HG03135 (cell line): ENCODE measurements at regions not wholly inside any gene's neighbourhood (a gene's known extent, or its start where the extent isn't known, plus 50 kb on each side); places are given as distances from the start of the nearest gene placed in this dataset.

Source experiments
- ATAC-seq: cut with Tn5 transposase; IDR thresholded peaks from one replicate; pipeline ENCODE4 v1.9.1; 2021; ENCODE audit warnings: mild to moderate bottlenecking, moderate library complexity; ENCODE audit not compliant: unreplicated experiment

DNA sequence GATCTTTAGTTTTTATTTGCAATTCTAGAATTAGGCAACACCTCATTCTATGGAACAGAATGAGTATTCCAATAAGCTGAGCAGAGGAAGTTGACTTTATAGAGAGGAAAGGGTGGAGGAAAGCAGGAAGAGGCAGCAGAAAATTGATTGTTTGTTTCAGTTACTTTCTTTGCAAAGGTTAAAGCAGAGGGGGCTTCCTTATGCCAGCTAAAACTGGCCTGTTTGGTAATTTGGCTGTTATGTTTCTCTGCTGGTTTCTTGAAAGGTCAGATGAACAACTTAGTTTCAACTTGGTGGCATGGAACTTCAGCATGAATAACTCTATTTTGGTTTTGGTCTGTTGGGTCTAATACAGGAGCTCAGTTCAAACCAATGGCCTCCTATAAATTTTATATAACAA is 190.9 kb upstream of the IL12A start:
- no peak for ATAC-seq

DNA sequence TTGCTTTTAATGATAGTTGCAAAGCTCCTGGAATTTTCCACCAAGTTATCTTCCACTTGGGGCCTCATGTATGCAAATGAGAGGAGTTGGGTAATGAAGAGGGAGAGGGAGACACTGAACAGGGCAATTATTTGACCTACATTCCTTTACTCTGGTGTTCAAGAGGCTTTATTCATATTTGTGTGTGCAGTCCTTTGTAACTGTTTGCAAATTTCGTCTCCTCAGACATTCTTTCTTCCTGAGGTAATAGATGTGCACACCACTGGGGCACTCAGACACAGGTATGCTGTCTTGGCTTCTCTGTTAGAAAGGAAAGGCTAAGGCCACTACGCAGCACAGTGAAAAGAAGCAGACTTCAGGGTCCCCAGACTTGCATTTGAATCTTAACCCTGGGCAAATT is 189.7 kb upstream of the IL12A start:
- no peak for ATAC-seq

DNA sequence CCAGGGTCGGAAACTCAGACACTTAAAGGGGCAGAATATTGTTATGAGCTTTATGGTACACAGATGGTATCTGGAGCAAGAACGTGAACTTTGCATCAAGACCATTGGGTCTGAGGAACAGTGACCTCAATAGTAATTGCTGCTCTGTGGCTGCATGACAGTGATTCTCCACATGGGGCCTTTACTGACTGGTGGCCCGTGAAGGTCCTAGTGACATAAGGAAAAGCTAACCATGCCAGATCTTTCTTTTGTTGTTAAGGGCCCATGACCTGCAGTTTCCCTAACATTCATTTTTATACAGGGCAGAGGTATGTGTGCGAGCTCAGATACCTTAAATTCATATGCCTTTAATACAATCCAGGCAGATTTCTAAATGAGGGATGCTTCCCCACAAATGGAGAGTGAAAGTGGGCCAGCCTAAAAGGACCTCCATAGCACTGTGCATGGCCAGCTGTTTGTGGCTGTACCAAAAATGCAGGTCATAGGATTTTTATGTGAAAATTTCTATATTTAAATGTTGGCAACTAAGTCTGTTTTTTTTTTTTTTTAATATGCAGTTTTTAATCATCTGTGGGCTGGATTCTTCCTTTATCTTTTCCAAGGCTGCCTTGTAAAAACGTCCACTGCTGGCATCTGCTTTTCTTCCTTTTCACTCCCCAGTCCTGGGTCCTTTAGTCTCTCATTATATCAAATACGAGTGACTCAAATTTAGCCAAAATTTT is 188.0 kb upstream of the IL12A start:
- no peak for ATAC-seq

DNA sequence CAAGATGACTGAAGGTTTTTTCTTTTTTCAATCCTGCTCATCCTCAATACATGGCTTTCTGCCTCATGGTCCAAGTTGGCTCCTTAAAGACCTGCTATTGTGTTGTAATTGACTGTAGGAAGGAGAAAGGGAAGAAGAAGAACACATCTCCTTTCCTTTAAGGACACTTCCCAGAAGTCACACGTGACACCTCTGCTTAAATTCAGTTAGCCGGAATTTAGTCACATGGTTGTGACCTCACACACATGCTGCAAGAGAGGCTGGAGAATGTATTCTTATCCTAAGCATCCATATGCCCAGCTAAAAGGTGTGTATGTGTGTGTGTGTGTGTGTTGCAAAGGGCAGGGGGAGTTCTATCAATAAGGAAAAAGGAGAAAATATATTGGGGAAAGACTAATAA is 185.8 kb upstream of the IL12A start:
- ATAC-seq = no peak

- no peak for ATAC-seq
Measured at GRCh38 chr3:159803459-159803858, 185.2 kb upstream of the IL12A start.

- ATAC-seq = peak; percentile 83
Measured at GRCh38 chr3:159804726-159805410, 183.8 kb upstream of the IL12A start.

DNA sequence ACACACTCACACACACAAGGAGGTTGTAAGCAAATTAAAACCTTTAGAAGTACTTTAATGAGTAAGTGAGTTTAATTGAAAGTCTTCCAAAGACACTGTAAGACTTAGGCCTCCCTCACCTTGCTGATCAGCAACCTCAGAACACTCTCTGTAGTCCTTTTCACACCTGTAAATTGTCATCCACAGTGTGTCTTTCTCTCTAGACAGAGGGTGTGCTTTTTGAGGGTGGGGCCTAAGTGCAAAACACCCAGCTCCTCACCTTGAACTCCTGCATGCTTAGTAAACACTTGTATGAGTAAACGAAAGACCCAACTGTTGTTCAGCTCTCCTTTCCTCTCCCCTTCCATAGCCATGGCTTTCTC is 183.2 kb upstream of the IL12A start:
- no peak for ATAC-seq

DNA sequence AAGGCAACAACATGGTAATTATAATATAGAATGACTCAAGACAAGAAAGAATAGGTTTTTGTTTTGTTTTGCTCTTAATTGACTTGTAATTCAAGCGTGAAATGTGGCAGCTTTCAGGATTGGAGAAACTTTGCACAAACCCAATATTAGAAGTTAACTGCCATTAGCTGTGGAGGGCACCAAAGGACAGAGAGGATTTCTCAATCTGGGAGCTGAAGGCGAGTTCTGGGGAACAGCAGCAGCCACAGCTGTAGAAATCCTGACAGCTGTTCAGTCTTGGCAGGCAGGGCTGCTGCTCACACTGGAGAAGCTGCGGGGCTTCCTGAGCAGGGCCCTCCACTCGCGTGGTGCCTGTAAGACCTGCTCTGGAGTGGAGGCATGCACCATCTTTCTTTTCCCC is 182.2 kb upstream of the IL12A start:
- ATAC-seq = no peak

- ATAC-seq = no peak
Measured at GRCh38 chr3:159807137-159808040, 181.2 kb upstream of the IL12A start.

DNA sequence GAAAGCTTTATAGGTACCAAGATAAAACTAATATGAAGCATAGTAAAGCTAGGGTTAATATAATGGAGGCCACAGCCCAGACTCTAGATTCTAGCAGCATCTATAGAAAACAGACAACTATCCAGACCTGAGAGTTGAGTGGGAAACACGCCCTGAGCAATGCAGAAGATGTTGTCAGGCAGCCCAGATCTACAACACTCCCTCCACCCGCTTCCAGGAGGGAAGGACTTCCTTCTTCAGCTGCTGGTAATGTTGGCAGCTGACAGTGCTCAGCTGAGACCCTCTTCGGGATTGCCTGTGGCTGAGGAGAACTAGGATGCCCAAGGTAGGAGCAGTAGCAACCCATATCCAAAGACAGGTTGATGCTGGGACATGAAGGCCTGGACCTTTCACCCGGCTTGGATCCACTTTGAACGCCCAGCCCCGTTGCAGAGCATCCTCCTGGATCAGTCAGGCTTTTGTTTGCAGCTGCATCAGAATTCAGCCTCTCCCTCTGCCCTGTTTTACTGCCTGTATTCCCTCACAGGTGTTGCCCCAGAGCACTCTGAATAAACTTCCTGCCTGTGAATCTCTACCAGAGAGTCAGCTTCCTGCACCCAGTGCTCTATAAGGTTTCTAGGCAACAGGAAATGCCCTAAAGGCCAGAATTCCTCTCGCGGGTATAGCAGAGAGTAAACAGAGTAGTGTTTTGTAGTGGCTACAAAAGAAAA is 174.7 kb upstream of the IL12A start:
- ATAC-seq = no peak

DNA sequence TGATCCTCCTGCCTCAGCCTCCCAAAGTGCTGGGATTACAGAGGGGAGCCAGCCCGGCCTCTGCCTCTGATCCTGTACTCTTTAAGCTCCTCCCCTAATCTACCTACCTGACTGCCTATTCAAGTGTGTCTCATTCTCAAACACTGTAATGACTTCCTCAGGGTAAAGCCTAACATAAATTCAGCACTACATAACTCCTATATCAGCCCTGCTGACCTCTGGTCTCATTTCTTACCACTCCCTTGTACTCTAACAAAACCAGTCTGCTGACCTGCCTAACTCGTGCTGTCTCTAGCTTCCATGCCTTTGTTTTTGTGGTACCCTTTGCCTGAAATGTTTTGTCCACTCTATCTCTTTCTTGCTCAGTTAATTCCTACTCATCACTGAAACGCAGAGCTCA is 172.1 kb upstream of the IL12A start:
- ATAC-seq = no peak

DNA sequence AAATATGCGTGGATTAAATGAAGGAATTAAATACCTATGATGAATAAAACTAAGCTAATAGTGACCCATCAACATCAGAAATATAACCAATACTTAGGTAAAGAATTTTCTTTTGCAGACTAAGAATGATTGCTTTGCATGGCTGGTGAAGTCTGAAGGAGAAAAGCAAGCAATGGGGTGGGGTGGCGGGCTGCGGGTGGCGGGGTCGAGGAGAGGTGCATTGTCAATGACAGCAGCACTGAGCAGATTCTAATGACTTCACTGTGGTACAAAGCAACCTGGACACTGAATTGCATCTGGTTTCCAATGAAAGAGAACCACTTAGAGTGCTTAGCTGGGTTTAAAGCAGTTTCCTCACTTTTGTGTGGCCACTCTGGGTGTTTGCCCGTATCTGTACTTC is 171.5 kb upstream of the IL12A start:
- no peak for ATAC-seq

DNA sequence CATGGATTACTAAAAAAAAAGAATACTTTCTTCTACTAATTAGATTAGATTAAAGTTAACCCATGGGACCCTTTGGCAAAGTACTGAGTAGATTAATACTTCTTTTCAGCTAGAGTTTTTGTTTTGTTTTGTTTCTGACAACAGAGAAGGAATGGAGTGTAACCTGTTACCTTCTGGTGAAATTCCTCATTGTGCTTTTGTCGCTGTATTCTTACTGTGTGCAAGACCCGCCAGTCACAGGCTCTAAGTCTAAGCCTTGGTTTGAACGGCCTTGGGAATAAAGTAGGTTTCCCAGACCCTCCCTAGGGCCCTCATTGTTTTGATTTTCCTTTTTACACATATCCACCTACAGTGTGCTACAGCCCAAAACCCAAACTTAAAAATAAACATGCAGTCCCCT is 171.1 kb upstream of the IL12A start:
- no peak for ATAC-seq

DNA sequence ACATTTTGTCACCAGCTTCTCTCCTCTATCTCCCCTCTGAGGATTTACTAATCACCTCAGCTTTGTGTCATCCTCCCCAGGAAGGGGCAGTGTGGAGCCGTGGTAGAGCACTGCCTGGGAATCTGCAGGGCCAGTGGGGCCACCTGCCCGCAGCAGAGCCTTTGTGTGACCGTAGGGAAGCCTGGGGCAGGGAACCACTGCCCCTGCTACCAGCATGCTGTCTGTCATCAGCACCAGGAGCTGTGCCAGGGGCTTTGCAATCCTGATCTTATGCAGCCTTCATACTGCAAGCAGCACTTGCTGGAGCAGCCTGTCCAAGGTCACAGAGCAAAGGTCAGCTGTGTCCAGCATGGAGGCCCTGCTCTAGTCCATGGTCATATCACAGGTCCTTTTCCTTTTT is 170.2 kb upstream of the IL12A start:
- ATAC-seq = no peak

DNA sequence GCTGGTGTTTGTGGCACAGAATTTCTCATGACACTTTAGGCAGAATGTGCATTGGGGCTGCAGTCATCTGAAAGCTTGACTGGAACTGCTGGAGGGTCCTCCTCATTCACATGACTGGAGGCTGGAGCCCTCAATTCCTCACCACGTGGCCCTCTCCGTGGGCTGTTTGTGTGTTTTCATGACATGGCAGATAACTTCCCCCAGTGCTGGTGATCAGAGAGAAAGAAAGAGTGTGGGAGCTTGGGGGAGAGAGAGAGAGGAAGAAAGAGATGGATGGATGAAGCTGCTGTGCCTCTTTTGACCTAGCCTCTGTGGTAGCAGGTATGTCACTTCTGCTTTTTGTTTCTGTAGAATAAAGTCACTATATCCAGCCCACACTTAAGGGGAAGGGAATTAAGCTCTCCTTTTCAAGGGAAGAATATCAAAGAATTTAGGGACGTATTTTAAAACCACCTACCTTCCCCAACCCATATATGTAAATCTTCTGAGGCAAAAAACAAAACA is 169.6 kb upstream of the IL12A start:
- no peak for ATAC-seq

GRCh38 chr3:159819676-159820075 is 169.0 kb upstream of the IL12A start:
- no peak for ATAC-seq

- ATAC-seq = no peak
Measured at GRCh38 chr3:159821110-159821509, 167.5 kb upstream of the IL12A start.

- ATAC-seq = no peak
Measured at GRCh38 chr3:159821736-159822135, 166.9 kb upstream of the IL12A start.

DNA sequence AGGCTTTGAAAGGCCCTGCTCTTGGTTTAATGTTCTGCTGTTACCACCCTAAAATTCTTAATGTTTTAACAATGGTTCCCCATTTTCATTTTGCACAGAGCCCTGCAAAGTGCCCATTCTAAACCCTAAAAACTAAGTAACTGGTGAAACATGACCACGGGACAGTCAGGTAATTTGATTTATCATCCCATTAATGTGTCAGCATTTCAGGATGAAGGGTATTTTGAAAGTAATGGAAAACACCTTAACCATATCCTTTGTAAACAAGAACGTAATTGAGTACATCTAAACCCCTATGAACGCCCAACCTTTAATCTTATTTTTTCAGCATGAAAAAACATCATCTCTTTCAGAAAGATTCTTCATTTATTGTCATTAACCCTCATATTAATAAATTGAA is 164.9 kb upstream of the IL12A start:
- ATAC-seq = no peak

DNA sequence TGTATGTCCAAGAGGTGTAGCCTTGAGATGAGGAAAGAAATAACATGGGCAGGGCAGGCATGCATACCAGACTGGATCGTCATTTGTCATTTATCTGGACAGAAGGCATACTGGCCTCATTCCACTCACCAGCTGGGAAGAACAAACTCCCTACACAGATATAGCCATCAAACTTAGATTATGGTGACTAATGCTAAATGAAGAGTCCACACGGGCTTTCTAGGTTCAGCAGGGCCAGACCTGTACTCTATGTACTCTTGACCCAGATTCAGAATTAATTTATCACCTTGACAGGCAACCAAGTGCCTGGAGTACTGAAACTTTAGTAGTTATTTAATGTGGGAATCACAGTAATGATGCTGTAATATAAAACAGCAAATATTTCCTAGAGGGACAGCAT is 164.3 kb upstream of the IL12A start:
- no peak for ATAC-seq

- ATAC-seq = no peak
Measured at GRCh38 chr3:159825216-159825854, 163.3 kb upstream of the IL12A start.
